ENCODE measurements at regions not wholly inside any gene's neighbourhood (a gene's known extent, or its start where the extent isn't known, plus 50 kb on each side); places are given as distances from the start of the nearest gene placed in this dataset.

GRCh38 chr4:16439768-16440167, 213.5 kb upstream of the TAPT1 start:
- no peak for TF ChIP-seq CTCF (conservative IDR thresholded peaks at IDR 0.05; ENCODE audit: control insufficient read depth, insufficient read depth, low read depth, low read length)
- no peak for DNase-seq (ENCODE audit: low read depth)
- H3K4me3 ChIP-seq (ENCODE audit: control insufficient read depth, low read depth, low read length): no peak overlapping the region

GRCh38 chr4:16438986-16439385, 212.7 kb upstream of the TAPT1 start:
- no peak for TF ChIP-seq CTCF (conservative IDR thresholded peaks at IDR 0.05; ENCODE audit: control insufficient read depth, insufficient read depth, low read depth, low read length)
- H3K4me3 ChIP-seq (ENCODE audit: control insufficient read depth, low read depth, low read length): no peak overlapping the region
- peak; percentile 49 for DNase-seq (ENCODE audit: low read depth)

- TF ChIP-seq CTCF (conservative IDR thresholded peaks at IDR 0.05; ENCODE audit: control insufficient read depth, insufficient read depth, low read depth, low read length): no peak
- peak; percentile 27 for DNase-seq (ENCODE audit: low read depth)
- H3K4me3 ChIP-seq (ENCODE audit: control insufficient read depth, low read depth, low read length): no peak overlapping the region
These were observed 211.6 kb upstream of the TAPT1 start for GRCh38 chr4:16437836-16438235.

GRCh38 chr4:16431866-16432265, 205.6 kb upstream of the TAPT1 start:
- H3K4me3 ChIP-seq (ENCODE audit: control insufficient read depth, low read depth, low read length): no peak overlapping the region
- no peak for DNase-seq (ENCODE audit: low read depth)
- no peak for TF ChIP-seq CTCF (conservative IDR thresholded peaks at IDR 0.05; ENCODE audit: control insufficient read depth, insufficient read depth, low read depth, low read length)

- H3K4me3 ChIP-seq (ENCODE audit: control insufficient read depth, low read depth, low read length): no peak overlapping the region
- TF ChIP-seq CTCF (conservative IDR thresholded peaks at IDR 0.05; ENCODE audit: control insufficient read depth, insufficient read depth, low read depth, low read length): no peak
- peak; percentile 87 for DNase-seq (ENCODE audit: low read depth)
These were observed 192.5 kb upstream of the TAPT1 start for GRCh38 chr4:16418814-16419213.

GRCh38 chr4:16417198-16417597, 190.9 kb upstream of the TAPT1 start:
- no peak for DNase-seq (ENCODE audit: low read depth)
- no peak overlapping the region for H3K4me3 ChIP-seq (ENCODE audit: control insufficient read depth, low read depth, low read length)
- no peak for TF ChIP-seq CTCF (conservative IDR thresholded peaks at IDR 0.05; ENCODE audit: control insufficient read depth, insufficient read depth, low read depth, low read length)

- no peak overlapping the region for H3K4me3 ChIP-seq (ENCODE audit: control insufficient read depth, low read depth, low read length)
- no peak for DNase-seq (ENCODE audit: low read depth)
- TF ChIP-seq CTCF (conservative IDR thresholded peaks at IDR 0.05; ENCODE audit: control insufficient read depth, insufficient read depth, low read depth, low read length): no peak
These were observed 190.3 kb upstream of the TAPT1 start for GRCh38 chr4:16416601-16417000.

All from fibroblast of mammary gland (primary cell).